Neural progenitor cell (in vitro differentiated cells): ENCODE measurements at regions not wholly inside any gene's neighbourhood (a gene's known extent, or its start where the extent isn't known, plus 50 kb on each side); places are given as distances from the start of the nearest gene placed in this dataset.

ENCODE experiments used
- CTCF ChIP-seq: fragments of 200-600 bp; sonication (generic); IDR thresholded peaks from 2 replicates; pipeline ENCODE4 v1.5.1; 2017; ENCODE audit warnings: antibody characterized with exemption, mild to moderate bottlenecking
- EZH2 ChIP-seq: fragments of 200-600 bp; sonication (generic); IDR thresholded peaks from 2 replicates; pipeline ENCODE4 v1.6.1; 2017; ENCODE audit warnings: antibody characterized with exemption, mild to moderate bottlenecking, moderate library complexity
- EZH2phosphoT487 ChIP-seq: fragments of 200-600 bp; sonication (generic); IDR thresholded peaks from 2 replicates; pipeline ENCODE4 v1.6.1; 2017; ENCODE audit warnings: antibody characterized with exemption

DNA sequence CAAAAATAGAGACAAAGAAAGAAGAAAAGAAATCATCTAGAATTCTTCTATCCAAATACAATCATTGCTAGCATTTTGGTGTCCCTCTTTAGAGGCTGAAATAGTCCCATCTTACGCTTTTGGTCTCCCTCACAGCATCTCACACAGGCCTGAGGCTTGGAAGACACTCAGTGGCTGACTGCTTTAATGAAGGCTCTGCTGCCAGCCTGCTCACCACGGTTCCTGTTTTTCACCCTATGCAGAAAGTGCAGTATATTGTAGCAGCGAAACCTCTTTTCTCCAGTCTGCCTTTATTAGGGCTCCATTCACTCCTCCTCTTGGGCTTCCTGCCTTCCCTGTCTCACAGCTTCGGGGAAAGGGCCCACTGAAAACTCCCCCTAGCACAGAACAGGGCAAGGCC lies 102.2 kb downstream of the JCAD start:
- TF ChIP-seq CTCF (no peak), EZH2 (no peak), EZH2phosphoT487 (no peak)
